WERI-Rb-1 (cell line): ENCODE measurements at regions not wholly inside any gene's neighbourhood (a gene's known extent, or its start where the extent isn't known, plus 50 kb on each side); places are given as distances from the start of the nearest gene placed in this dataset.

Experiments used
- DNase-seq: peaks from one replicate; pipeline ENCODE4 v3.0.0-alpha.2; 2020
- H3K27ac ChIP-seq: fragments of 250-450 bp; sonication (Bioruptor Pico); 2 replicates; pipeline ENCODE4 v1.5.1; 2020; ENCODE audit warnings: mild to moderate bottlenecking, moderate library complexity
- H3K27me3 ChIP-seq: fragments of 250-450 bp; sonication (Bioruptor Pico); 2 replicates; pipeline ENCODE4 v1.5.1; 2021; ENCODE audit warnings: mild to moderate bottlenecking, low read depth, moderate library complexity; ENCODE audit not compliant: insufficient read depth, severe bottlenecking
- H3K36me3 ChIP-seq: fragments of 250-450 bp; sonication (Bioruptor Pico); 2 replicates; pipeline ENCODE4 v1.5.1; 2020; ENCODE audit warnings: mild to moderate bottlenecking, moderate library complexity
- H3K4me3 ChIP-seq: 2 replicates; pipeline ENCODE4 v1.5.1; 2011; ENCODE audit warnings: low read depth, mild to moderate bottlenecking, control low read depth, low read length
- H3K9me3 ChIP-seq: fragments of 250-450 bp; sonication (Bioruptor Pico); 2 replicates; pipeline ENCODE4 v1.5.1; 2021; ENCODE audit warnings: mild to moderate bottlenecking, moderate library complexity; ENCODE audit not compliant: severe bottlenecking
- CTCF ChIP-seq: IDR thresholded peaks from 2 replicates; pipeline ENCODE4 v1.5.1; 2011; ENCODE audit warnings: low read depth, mild to moderate bottlenecking, control low read depth, inconsistent platforms, low read length

DNA sequence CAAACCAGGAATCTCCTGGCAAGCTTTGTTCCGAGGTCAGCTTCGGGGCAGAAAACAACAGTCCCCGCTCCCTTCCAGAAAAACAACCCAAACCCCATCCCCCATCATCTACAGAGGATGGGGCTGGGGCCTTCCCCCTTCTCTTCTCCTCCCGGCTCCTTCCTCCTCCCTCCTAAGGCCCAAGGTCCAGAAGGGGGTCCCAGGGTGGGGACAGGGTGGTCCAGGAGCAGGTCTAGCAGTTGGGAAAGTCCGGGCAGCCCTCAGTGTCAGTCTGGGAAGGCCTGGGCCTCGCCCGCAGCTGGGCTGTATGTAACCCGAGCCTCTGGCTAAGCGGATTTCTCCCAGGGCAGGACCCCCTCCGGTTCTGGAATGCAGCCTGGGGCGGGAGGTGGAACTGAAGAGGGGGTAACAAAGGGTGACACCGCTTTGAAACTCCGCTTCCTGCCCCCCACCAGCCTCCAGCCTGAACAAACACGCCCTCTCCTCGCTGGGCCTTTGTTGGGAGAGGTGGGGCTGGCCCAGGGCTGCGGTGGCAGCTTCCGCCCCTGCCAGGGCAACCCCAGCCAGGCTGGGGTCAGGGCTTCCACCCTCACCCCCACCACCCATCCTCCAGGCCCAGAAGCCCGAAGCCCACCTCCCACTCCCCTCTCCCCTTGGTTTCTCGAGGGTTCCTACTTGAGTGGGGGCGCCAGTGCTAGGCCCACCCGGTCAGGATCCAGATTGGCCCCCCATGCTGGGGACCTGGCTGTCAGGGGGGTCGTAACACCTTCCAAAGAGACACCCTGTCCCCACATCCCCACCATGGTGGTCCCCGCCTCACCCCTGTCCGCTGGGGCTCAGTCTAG, 63.5 kb downstream of the C9orf50 start:
- Histone ChIP-seq H3K27ac (peak overlapping the region; percentile 87), H3K27me3 (no peaks in the 10 kb centered on the region), H3K36me3 (no peaks in the 10 kb centered on the region), H3K9me3 (no peaks in the 10 kb centered on the region), H3K4me3 (peak overlapping the region; percentile 21)
- no peak for TF ChIP-seq CTCF
- DNase-seq, result peak; percentile 98

DNA sequence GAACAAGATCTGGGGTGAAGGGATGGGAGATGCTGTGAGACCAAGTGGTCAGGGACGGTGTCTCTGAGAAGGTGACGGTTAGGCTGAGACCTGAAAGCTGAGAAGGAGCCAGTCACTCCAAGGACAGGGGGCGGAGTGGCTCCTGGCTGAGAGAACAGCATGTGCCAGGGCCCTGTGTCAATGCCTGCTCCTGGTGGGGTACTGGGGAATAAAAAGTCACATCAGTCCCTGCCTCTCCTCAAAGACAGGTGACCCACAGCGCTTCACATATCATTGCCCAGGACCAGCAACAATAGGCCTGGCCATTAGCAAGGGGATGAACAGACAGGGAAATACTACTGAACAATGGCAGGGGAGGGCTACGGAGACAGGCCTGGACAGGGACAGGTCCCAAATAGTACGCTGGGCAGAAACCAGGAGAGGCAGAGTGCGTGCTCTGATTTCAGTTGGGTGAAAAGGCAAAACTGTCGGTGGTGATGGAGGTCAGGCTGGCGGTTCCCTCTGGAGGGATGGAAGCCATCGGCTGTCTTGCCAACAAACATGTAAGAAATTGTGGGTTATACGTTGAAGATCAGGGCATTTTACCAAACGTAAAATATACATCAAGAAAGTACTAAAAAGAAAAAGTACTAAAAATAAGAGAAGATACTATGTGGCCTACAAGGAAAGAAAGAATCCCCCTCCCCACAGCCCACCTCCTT, 64.3 kb downstream of the C9orf50 start:
- peak overlapping the region; percentile 87 for H3K27ac ChIP-seq
- peak; percentile 47 for DNase-seq
- TF ChIP-seq CTCF, result no peak
- H3K4me3 ChIP-seq, result peak overlapping the region; percentile 21
- no peaks in the 10 kb centered on the region for H3K36me3 ChIP-seq
- H3K27me3 ChIP-seq, result no peaks in the 10 kb centered on the region
- no peaks in the 10 kb centered on the region for H3K9me3 ChIP-seq

DNA sequence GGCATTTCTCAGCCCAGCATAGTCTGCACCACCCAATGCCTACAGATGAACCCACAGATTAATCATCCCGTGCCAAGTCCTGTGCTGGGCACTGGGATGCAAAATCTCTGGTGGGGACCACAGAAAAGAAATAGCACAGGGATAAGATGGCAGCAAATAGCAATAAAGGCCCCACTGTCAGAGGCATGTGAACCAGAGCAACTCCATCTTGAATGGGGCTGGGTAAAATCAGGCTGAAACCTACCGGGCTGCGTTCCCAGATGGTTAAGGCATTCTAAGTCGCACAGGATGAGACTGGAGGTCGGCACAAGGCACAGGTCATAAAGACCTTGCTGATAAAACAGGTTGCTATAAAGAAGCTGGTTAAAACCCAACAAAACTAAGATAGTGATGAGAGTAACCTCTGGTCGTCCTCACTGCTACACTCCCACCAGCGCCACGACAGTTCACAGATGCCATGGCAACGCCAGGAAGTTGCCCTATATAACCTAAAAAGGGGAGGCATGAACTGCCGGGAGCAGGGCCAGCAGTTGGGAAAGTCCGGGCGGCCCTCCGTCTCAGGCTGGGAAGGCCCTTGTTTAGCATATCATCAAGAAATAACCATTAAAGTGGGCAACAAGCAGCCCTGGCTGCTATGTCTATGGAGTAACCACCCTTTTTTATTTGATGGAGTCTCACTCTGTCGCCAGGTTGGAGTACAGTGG, 65.2 kb downstream of the C9orf50 start:
- H3K9me3 ChIP-seq, result no peaks in the 10 kb centered on the region
- no peak overlapping the region for H3K4me3 ChIP-seq
- no peak for DNase-seq
- H3K27ac ChIP-seq, result peak overlapping the region; percentile 87
- no peaks in the 10 kb centered on the region for H3K27me3 ChIP-seq
- no peaks in the 10 kb centered on the region for H3K36me3 ChIP-seq
- TF ChIP-seq CTCF, result no peak

- no peak for TF ChIP-seq CTCF
- DNase-seq, result peak; percentile 69
- no peaks in the 10 kb centered on the region for H3K27me3 ChIP-seq
- no peaks in the 10 kb centered on the region for H3K36me3 ChIP-seq
- no peak overlapping the region for H3K4me3 ChIP-seq
- peak overlapping the region; percentile 59 for H3K27ac ChIP-seq
- H3K9me3 ChIP-seq, result no peaks in the 10 kb centered on the region
Measured at GRCh38 chr9:129554649-129555048, 66.3 kb downstream of the C9orf50 start.

- no peaks in the 10 kb centered on the region for H3K36me3 ChIP-seq
- peak; percentile 45 for TF ChIP-seq CTCF
- no peaks in the 10 kb centered on the region for H3K27me3 ChIP-seq
- DNase-seq, result peak; percentile 51
- no peak overlapping the region for H3K4me3 ChIP-seq
- no peaks in the 10 kb centered on the region for H3K9me3 ChIP-seq
- peak overlapping the region; percentile 59 for H3K27ac ChIP-seq
Measured at GRCh38 chr9:129553277-129553676, 67.6 kb downstream of the C9orf50 start.
